ENCODE measurements at regions not wholly inside any gene's neighbourhood (a gene's known extent, or its start where the extent isn't known, plus 50 kb on each side); places are given as distances from the start of the nearest gene placed in this dataset.
"Not testable (repeated sequence)": the region's sequence is repeated elsewhere in the genome, so short reads cannot be mapped to it uniquely, and the experiment has no call there.

GRCh38 chr12:13924286-13924685 is 57.1 kb downstream of the GRIN2B start:
- Histone ChIP-seq H3K36me3 (ENCODE audit: control insufficient read depth in 1 of 2, insufficient read depth in 2 of 2, low read length in 2 of 2) (no peaks in the 10 kb centered on the region), H3K27ac (ENCODE audit: low read length) (no peak overlapping the region), H3K4me3 (ENCODE audit: low read depth in 1 of 2, low read length in 2 of 2) (no peak overlapping the region), H3K9me3 (ENCODE audit: control insufficient read depth in 1 of 2, low read length in 2 of 2) (no peaks in the 10 kb centered on the region), H3K4me1 (ENCODE audit: control insufficient read depth in 1 of 2, insufficient read depth in 2 of 2, low read length in 2 of 2) (no peaks in the 10 kb centered on the region), H3K27me3 (ENCODE audit: low read depth, low read length) (no peaks in the 10 kb centered on the region)

- Histone ChIP-seq H3K4me1 (ENCODE audit: control insufficient read depth in 1 of 2, insufficient read depth in 2 of 2, low read length in 2 of 2) (no peaks in the 10 kb centered on the region), H3K27ac (ENCODE audit: low read length) (no peak overlapping the region), H3K4me3 (ENCODE audit: low read depth in 1 of 2, low read length in 2 of 2) (no peak overlapping the region), H3K36me3 (ENCODE audit: control insufficient read depth in 1 of 2, insufficient read depth in 2 of 2, low read length in 2 of 2) (no peaks in the 10 kb centered on the region), H3K9me3 (ENCODE audit: control insufficient read depth in 1 of 2, low read length in 2 of 2) (no peaks in the 10 kb centered on the region), H3K27me3 (ENCODE audit: low read depth, low read length) (no peaks in the 10 kb centered on the region)
Measured at GRCh38 chr12:13918897-13919296, 62.5 kb downstream of the GRIN2B start.

DNA sequence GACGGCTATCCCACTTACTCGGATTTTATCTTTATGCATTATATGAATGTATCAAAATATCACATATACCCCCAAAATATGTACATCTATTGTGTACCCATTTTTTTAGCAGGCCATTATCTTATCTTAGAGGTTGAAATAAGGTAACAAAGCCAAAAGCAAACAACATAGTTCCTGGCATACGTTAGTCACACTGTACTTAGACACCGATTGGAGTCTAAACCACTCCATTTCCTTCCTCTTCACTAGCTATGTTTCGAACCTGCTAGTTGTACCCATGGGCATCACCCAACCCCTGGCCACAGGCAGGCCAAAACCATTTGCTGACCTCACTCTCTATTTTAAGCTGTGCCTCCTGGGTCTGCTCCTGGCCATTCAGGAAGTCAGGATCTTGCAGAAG is 66.3 kb downstream of the GRIN2B start:
- Histone ChIP-seq H3K4me3 (ENCODE audit: low read depth in 1 of 2, low read length in 2 of 2) (no peak overlapping the region), H3K27me3 (ENCODE audit: low read depth, low read length) (no peaks in the 10 kb centered on the region), H3K4me1 (ENCODE audit: control insufficient read depth in 1 of 2, insufficient read depth in 2 of 2, low read length in 2 of 2) (no peaks in the 10 kb centered on the region), H3K27ac (ENCODE audit: low read length) (no peak overlapping the region), H3K9me3 (ENCODE audit: control insufficient read depth in 1 of 2, low read length in 2 of 2) (no peaks in the 10 kb centered on the region), H3K36me3 (ENCODE audit: control insufficient read depth in 1 of 2, insufficient read depth in 2 of 2, low read length in 2 of 2) (no peaks in the 10 kb centered on the region)

GRCh38 chr12:13913371-13913770 is 68.0 kb downstream of the GRIN2B start:
- Histone ChIP-seq H3K4me3 (ENCODE audit: low read depth in 1 of 2, low read length in 2 of 2) (no peak overlapping the region), H3K4me1 (ENCODE audit: control insufficient read depth in 1 of 2, insufficient read depth in 2 of 2, low read length in 2 of 2) (no peaks in the 10 kb centered on the region), H3K27ac (ENCODE audit: low read length) (no peak overlapping the region), H3K27me3 (ENCODE audit: low read depth, low read length) (no peaks in the 10 kb centered on the region), H3K9me3 (ENCODE audit: control insufficient read depth in 1 of 2, low read length in 2 of 2) (no peaks in the 10 kb centered on the region), H3K36me3 (ENCODE audit: control insufficient read depth in 1 of 2, insufficient read depth in 2 of 2, low read length in 2 of 2) (no peaks in the 10 kb centered on the region)

- Histone ChIP-seq H3K9me3 (ENCODE audit: control insufficient read depth in 1 of 2, low read length in 2 of 2) (no peaks in the 10 kb centered on the region), H3K27ac (ENCODE audit: low read length) (no peak overlapping the region), H3K4me3 (ENCODE audit: low read depth in 1 of 2, low read length in 2 of 2) (no peak overlapping the region), H3K27me3 (ENCODE audit: low read depth, low read length) (no peaks in the 10 kb centered on the region), H3K36me3 (ENCODE audit: control insufficient read depth in 1 of 2, insufficient read depth in 2 of 2, low read length in 2 of 2) (no peaks in the 10 kb centered on the region), H3K4me1 (ENCODE audit: control insufficient read depth in 1 of 2, insufficient read depth in 2 of 2, low read length in 2 of 2) (no peaks in the 10 kb centered on the region)
Measured at GRCh38 chr12:13911756-13912554, 69.4 kb downstream of the GRIN2B start.

- H3K36me3 ChIP-seq (ENCODE audit: control insufficient read depth in 1 of 2, insufficient read depth in 2 of 2, low read length in 2 of 2) = no peaks in the 10 kb centered on the region
- no peak overlapping the region for H3K27ac ChIP-seq (ENCODE audit: low read length)
- H3K4me3 ChIP-seq (ENCODE audit: low read depth in 1 of 2, low read length in 2 of 2) = no peak overlapping the region
- H3K9me3 ChIP-seq (ENCODE audit: control insufficient read depth in 1 of 2, low read length in 2 of 2) = no peaks in the 10 kb centered on the region
- H3K4me1 ChIP-seq (ENCODE audit: control insufficient read depth in 1 of 2, insufficient read depth in 2 of 2, low read length in 2 of 2) = no peaks in the 10 kb centered on the region
- no peaks in the 10 kb centered on the region for H3K27me3 ChIP-seq (ENCODE audit: low read depth, low read length)
Measured at GRCh38 chr12:13905794-13906193, 75.6 kb downstream of the GRIN2B start.

- H3K27me3 ChIP-seq (ENCODE audit: low read depth, low read length) = no peaks in the 10 kb centered on the region
- H3K36me3 ChIP-seq (ENCODE audit: control insufficient read depth in 1 of 2, insufficient read depth in 2 of 2, low read length in 2 of 2) = no peaks in the 10 kb centered on the region
- H3K4me1 ChIP-seq (ENCODE audit: control insufficient read depth in 1 of 2, insufficient read depth in 2 of 2, low read length in 2 of 2) = no peaks in the 10 kb centered on the region
- H3K27ac ChIP-seq (ENCODE audit: low read length) = no peak overlapping the region
- H3K9me3 ChIP-seq (ENCODE audit: control insufficient read depth in 1 of 2, low read length in 2 of 2) = peaks cover 0 to 2% of the 10 kb centered on the region in 2 donors
- H3K4me3 ChIP-seq (ENCODE audit: low read depth in 1 of 2, low read length in 2 of 2) = no peak overlapping the region
Measured at GRCh38 chr12:13900718-13901117, 80.7 kb downstream of the GRIN2B start.

DNA sequence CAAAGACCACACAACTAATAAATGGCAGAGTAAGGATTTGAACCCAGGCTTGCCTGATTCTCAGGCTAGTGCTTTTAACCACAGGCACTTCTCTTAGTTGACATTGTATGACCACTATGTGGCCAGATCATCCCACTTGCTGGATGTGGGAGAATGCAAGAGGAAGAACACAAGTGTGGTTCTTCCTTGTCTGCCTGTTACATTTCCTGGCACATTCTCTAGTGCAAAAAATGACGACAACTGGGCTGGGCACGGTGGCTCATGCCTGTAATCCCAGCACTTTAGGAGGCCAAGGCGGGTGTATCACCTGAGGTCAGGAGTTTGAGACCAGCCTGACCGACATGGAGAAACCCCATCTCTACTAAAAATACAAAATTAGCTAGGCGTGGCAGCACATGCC is 83.0 kb downstream of the GRIN2B start:
- H3K27me3 ChIP-seq (ENCODE audit: low read depth, low read length); H3K36me3 ChIP-seq (ENCODE audit: control insufficient read depth in 1 of 2, insufficient read depth in 2 of 2, low read length in 2 of 2); H3K27ac ChIP-seq (ENCODE audit: low read length); H3K4me3 ChIP-seq (ENCODE audit: low read depth in 1 of 2, low read length in 2 of 2); H3K4me1 ChIP-seq (ENCODE audit: control insufficient read depth in 1 of 2, insufficient read depth in 2 of 2, low read length in 2 of 2); H3K9me3 ChIP-seq (ENCODE audit: control insufficient read depth in 1 of 2, low read length in 2 of 2): not testable (repeated sequence)

GRCh38 chr12:13897811-13898210 is 83.6 kb downstream of the GRIN2B start:
- Histone ChIP-seq H3K27me3 (ENCODE audit: low read depth, low read length) (no peaks in the 10 kb centered on the region), H3K36me3 (ENCODE audit: control insufficient read depth in 1 of 2, insufficient read depth in 2 of 2, low read length in 2 of 2) (no peaks in the 10 kb centered on the region), H3K27ac (ENCODE audit: low read length) (no peak overlapping the region), H3K4me1 (ENCODE audit: control insufficient read depth in 1 of 2, insufficient read depth in 2 of 2, low read length in 2 of 2) (no peaks in the 10 kb centered on the region), H3K9me3 (ENCODE audit: control insufficient read depth in 1 of 2, low read length in 2 of 2) (peaks cover 0 to 2% of the 10 kb centered on the region in 2 donors), H3K4me3 (ENCODE audit: low read depth in 1 of 2, low read length in 2 of 2) (no peak overlapping the region)

- H3K4me1 ChIP-seq (ENCODE audit: control insufficient read depth in 1 of 2, insufficient read depth in 2 of 2, low read length in 2 of 2) = no peaks in the 10 kb centered on the region
- H3K9me3 ChIP-seq (ENCODE audit: control insufficient read depth in 1 of 2, low read length in 2 of 2) = peaks cover 0 to 2% of the 10 kb centered on the region in 2 donors
- no peaks in the 10 kb centered on the region for H3K27me3 ChIP-seq (ENCODE audit: low read depth, low read length)
- H3K27ac ChIP-seq (ENCODE audit: low read length) = no peak overlapping the region
- H3K4me3 ChIP-seq (ENCODE audit: low read depth in 1 of 2, low read length in 2 of 2) = no peak overlapping the region
- no peaks in the 10 kb centered on the region for H3K36me3 ChIP-seq (ENCODE audit: control insufficient read depth in 1 of 2, insufficient read depth in 2 of 2, low read length in 2 of 2)
Measured at GRCh38 chr12:13896063-13896626, 85.3 kb downstream of the GRIN2B start.

GRCh38 chr12:13891902-13892301 is 89.5 kb downstream of the GRIN2B start:
- no peak overlapping the region for H3K4me3 ChIP-seq (ENCODE audit: low read depth in 1 of 2, low read length in 2 of 2)
- peaks cover 0 to 2% of the 10 kb centered on the region in 2 donors for H3K9me3 ChIP-seq (ENCODE audit: control insufficient read depth in 1 of 2, low read length in 2 of 2)
- no peaks in the 10 kb centered on the region for H3K36me3 ChIP-seq (ENCODE audit: control insufficient read depth in 1 of 2, insufficient read depth in 2 of 2, low read length in 2 of 2)
- H3K27ac ChIP-seq (ENCODE audit: low read length) = no peak overlapping the region
- H3K4me1 ChIP-seq (ENCODE audit: control insufficient read depth in 1 of 2, insufficient read depth in 2 of 2, low read length in 2 of 2) = no peaks in the 10 kb centered on the region
- H3K27me3 ChIP-seq (ENCODE audit: low read depth, low read length) = no peaks in the 10 kb centered on the region

- Histone ChIP-seq H3K4me1 (ENCODE audit: control insufficient read depth in 1 of 2, insufficient read depth in 2 of 2, low read length in 2 of 2) (no peaks in the 10 kb centered on the region), H3K9me3 (ENCODE audit: control insufficient read depth in 1 of 2, low read length in 2 of 2) (no peaks in the 10 kb centered on the region), H3K27ac (ENCODE audit: low read length) (no peak overlapping the region), H3K36me3 (ENCODE audit: control insufficient read depth in 1 of 2, insufficient read depth in 2 of 2, low read length in 2 of 2) (no peaks in the 10 kb centered on the region), H3K4me3 (ENCODE audit: low read depth in 1 of 2, low read length in 2 of 2) (no peak overlapping the region), H3K27me3 (ENCODE audit: low read depth, low read length) (no peaks in the 10 kb centered on the region)
Measured at GRCh38 chr12:13890943-13891342, 90.5 kb downstream of the GRIN2B start.

Data from muscle layer of duodenum (tissue), 2 donors.